GM10266 (cell line): ENCODE measurements at regions not wholly inside any gene's neighbourhood (a gene's known extent, or its start where the extent isn't known, plus 50 kb on each side); places are given as distances from the start of the nearest gene placed in this dataset.

Experiments used
- DNase-seq: peaks from one replicate; pipeline ENCODE4 v3.0.0; 2012; ENCODE audit errors: extremely low spot score
- TF ChIP-seq, protein P1 (sequence below): IDR thresholded peaks from 2 replicates; pipeline ENCODE4 v1.5.1; 2012; ENCODE audit warnings: mild to moderate bottlenecking, low read depth; ENCODE audit not compliant: control insufficient read depth, insufficient read depth; ENCODE audit errors: missing control alignments

DNA sequence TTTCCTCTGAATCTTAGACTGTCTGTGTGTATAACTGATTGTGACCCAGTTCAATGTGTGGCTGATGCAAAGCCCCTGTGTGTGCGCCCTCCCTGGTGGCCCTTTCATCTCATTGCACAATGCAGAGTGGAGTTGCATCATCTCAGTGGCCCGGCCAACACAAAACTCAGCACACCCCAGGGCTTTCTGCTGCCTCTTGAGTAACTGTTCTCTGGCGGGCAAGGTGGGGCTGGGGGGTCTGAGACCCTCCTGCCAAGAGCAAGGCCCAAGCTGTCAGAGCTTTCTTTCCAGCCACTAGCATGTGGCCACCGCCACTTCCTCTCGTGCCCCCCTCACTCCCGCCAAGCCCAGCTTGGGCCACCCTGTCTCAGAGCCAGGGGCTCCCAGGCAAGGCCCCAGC lies 80.7 kb upstream of the ALDH1L1 start:
- no peak for DNase-seq
- TF ChIP-seq, protein P1, sequence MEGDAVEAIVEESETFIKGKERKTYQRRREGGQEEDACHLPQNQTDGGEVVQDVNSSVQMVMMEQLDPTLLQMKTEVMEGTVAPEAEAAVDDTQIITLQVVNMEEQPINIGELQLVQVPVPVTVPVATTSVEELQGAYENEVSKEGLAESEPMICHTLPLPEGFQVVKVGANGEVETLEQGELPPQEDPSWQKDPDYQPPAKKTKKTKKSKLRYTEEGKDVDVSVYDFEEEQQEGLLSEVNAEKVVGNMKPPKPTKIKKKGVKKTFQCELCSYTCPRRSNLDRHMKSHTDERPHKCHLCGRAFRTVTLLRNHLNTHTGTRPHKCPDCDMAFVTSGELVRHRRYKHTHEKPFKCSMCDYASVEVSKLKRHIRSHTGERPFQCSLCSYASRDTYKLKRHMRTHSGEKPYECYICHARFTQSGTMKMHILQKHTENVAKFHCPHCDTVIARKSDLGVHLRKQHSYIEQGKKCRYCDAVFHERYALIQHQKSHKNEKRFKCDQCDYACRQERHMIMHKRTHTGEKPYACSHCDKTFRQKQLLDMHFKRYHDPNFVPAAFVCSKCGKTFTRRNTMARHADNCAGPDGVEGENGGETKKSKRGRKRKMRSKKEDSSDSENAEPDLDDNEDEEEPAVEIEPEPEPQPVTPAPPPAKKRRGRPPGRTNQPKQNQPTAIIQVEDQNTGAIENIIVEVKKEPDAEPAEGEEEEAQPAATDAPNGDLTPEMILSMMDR: no peak

DNA sequence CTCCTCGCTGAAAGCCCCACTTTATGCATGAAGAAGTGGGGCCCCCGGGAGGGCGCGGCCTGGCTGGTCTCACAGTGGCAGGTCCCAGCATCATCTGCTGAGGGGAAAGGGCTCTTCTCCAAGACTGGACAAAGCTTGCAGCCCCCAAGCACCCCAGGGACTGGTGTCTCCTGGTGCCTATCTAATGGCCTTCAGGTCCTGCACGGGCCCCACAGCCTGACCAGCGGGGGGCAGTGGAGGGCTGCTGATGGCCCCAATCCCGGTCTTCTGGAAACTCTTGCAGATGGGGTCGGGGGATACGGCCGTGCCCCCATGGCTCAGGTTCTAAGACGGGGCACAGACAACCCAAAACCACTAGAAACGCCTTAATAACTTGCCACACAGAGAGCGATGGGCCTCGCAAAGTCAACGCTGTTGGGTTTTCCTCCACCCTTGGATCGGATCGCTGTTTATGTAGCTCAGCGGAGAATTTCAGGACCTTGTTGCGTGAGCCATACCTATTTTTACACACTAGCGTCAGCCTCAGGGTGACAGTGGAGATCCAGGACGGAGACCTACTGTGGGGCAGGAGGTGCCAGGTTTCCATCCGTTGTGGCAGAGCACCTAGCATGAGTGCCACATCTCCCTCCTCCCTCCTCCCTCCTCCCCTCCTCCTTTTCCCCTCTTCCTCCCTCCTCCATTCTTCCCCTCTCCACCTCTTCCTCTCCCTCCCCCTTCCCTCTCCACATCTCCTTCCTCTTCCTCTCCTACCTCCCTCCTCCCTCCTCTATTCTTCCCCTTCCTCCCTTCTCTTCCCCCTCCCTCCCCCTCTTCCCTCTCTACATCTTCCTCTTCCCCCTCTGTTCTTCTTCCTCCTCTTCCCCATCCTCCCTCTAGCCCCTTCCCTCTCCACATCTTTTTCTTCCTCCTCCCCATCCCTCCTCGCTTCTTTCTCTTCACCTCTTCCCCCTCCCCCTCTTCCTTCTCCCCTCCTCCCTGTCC lies 79.3 kb upstream of the ALDH1L1 start:
- TF ChIP-seq, protein P1: peak; percentile 51
- DNase-seq: no peak

DNA sequence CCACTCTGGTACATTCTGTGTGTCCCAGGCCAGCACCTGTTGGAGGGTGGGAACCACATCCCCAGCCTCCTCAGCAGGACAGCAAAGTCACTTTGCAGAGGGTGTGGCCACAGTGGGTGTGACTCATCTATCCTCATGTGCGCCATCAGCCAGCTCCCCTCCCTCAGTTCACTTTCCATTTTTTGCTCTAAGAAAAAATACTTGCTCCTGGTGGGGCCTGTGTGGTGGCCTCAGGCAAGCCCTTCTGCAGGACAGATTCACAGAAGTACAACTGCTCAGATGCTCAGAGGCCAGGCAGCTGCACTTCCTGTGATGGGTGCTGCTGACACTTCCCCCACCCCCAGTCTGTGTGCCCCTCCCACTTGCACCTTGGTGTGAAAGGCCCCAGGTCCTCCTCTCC lies 78.3 kb upstream of the ALDH1L1 start:
- DNase-seq: no peak
- TF ChIP-seq, protein P1: no peak

DNA sequence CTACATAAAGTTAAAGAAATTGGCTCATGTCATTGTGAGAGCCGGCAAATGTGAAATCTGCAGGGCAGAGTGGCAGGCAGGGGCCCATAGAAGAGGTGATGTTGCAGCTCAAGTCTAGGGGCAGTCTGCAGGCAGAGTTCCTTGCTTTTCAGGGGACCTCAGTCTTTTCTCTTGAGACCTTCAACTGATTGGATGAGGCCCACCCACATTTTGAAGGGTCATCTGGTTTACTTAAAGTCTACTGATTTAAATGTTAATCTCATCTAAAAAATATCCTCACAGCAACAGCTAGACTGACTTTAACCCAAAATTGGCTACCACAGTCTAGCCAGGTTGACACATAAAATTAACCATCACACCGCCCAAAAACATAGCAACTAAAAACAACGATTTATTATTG lies 77.6 kb upstream of the ALDH1L1 start:
- no peak for DNase-seq
- TF ChIP-seq, protein P1: no peak

DNA sequence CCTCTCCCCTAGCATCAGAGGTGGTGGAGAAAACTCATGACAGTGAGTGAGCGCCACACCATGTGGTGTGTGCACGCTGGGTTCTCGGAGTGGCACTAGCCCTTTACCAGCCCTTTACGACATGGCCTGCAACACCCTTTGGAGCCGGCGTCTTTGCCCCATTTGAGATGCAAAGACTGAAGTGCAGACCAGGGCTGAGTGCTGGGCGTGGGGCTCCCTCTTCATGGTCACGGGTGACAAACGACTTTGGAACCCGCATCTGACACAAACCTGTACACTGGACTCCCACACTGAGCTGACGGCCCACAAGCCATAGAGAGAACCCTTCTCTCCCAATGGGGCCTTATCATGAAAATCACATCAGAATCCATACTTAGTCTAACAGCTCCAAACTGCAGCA lies 76.8 kb upstream of the ALDH1L1 start:
- no peak for DNase-seq
- TF ChIP-seq, protein P1: no peak

DNA sequence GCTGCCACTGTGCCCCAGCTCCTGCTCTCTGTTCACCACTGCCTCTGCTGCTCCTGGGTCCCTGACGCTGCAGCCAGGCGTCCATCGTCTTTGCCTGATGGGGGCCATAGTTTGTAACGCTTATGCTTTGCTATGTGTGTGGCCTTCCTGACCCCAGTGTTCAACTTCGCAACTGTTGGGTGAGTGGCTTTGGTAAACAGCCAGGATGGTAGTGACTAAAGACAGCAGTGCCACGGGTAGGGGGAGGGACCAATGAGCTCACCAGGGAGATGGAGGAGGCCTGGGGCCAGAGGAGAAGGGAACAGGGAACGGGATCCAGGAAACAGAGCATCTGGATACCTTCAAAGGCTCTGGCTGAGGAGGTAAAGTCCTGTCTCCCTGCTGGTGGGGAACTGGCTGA lies 75.9 kb upstream of the ALDH1L1 start:
- no peak for DNase-seq
- TF ChIP-seq, protein P1: no peak

DNA sequence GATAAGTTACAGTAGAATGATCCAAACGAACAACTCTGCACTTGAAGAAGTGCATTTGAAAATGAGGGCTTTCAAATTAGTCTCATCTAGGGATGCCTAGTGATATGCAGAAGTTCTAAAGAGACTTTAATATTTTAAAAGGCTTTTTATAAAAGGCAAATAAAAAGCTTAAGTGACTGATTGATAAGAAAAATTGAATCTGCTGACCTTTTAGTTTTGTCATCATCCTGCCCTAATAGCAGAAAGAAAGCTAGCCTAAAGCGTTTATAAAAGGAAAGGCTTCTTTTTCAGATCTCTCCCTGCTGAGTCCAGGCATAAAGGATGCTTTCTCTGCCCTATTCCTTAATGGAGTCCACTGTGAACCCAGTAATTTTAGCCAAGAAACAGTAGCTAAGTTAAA lies 72.7 kb upstream of the ALDH1L1 start:
- no peak for DNase-seq
- TF ChIP-seq, protein P1: no peak
